Stimulated activated CD4-positive, alpha-beta T cell treated with anti-CD3 and anti-CD28 coated beads, Interleukin-1b, Interleukin-23, amount 100 ng/mL, for 48 hours (primary cell): ENCODE measurements at regions not wholly inside any gene's neighbourhood (a gene's known extent, or its start where the extent isn't known, plus 50 kb on each side); places are given as distances from the start of the nearest gene placed in this dataset.
"Not testable (repeated sequence)": the region's sequence is repeated elsewhere in the genome, so short reads cannot be mapped to it uniquely, and the experiment has no call there.

Source experiments
- DNase-seq: peaks from one replicate; pipeline ENCODE4 v3.0.0-alpha.2; 2020

DNA sequence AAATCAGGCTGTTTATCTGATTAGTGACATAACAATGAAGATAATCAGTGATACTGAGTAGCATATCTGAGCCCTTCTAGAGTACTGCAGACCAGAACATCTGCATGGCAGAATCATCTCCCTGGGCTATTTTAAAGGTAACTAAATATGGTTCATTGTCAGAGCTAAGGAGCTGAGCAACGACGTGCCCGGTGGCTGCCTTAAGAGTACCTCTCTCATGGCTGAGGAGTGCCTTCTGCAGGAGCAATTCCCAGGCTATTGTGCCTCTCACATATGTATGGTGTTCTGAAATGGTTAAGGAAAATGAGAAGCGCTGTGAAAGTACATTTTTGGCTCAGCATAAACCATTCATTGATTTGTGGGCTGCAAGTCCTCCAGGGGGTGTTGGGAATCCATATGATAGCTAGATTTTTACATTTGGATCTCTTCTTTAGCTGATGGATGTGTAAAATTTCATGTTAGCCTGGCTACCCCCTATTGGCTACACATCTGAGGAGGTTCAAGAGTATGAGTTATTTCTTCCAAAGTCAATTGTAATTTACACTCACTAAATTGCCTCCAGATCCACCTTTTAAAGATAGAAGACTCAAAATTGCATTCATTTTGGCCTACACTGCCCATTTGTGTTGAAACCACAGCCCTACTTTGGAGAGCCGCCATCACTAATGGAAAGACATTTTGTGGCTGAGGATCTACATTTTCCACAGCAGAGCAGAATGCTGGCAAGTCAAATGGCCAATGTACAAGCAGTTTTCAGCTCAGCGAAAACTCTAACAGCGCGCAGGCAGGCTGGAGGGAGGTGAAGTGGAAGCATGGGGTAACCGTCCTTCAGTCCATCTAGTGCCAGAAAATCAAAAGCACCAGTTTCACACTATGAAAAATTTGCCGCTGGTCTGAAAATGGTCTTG is 198.0 kb downstream of the SIM1 start:
- no peak for DNase-seq

DNA sequence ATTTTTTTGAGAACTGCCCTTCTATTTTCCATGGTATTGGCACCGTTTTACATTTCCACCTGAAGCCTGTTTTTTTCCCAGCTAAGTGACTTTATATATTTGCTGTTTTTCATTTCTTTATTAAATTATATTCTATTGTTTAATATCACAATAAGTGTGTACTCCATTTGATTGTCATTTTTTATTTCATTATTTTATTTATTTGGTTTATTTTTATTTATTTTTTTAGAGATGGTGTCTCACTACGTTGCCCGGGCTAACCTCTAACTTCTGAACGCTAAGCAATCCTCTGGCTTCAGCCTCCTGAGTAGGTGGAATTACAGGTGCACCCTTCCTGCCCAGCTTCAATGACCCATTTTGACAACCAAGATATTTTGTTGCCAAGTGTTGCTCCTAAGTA is 202.6 kb downstream of the SIM1 start:
- DNase-seq: no peak

DNA sequence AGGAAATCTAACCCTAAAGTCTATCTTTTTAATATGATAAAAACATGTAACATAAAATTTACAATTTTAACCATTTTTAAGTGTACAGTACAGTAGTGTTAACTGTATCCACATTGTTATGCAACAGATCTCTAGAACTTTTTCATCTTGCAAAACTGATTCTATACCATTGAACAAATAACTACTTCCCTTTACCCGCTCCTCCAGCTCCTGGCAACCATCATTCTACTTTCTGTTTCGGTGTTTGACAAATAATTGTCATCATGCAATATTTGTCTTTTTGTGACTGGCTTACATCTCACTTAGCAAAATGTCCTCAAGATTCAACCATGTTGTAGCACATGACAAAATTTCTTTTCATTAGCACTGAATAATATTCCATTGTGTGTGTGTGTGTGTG is 203.2 kb downstream of the SIM1 start:
- DNase-seq: no peak

DNA sequence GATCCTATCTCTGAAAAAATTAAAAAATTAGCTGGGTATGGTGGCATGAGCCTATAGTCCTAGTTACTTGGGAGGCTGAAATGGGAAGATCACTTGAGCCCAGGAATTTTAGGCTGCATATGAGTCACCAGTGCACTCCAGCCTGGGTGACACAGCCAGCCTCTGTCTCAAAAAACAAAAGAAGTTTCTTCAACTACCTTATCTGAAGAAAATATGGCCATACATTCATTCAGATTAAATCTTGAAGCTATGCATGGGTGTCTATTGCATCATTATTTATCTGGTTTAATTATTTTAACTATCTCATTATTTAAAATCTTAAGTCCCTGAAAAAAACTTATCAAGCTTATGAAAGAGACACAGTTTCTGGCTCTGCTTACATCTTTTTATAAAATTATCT is 204.1 kb downstream of the SIM1 start:
- no peak for DNase-seq

DNA sequence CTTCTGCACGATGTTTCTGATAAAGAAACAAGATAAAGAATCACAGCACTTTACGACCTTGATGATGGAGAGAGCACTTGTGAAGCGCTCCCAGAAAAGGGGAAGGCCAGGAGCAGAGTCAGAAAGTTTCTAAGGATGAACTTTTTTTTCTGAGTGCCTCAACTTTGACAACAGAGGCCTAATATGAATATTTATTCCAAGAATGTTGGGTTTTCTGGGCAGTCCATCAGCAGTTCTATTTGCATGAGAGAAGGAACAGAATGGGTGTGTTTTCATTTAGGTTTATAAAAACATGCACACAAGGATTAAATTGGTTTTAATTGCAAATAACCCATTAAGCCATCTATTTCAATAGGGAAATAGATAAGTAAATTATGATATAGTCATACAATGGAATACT is 204.9 kb downstream of the SIM1 start:
- DNase-seq: no peak

DNA sequence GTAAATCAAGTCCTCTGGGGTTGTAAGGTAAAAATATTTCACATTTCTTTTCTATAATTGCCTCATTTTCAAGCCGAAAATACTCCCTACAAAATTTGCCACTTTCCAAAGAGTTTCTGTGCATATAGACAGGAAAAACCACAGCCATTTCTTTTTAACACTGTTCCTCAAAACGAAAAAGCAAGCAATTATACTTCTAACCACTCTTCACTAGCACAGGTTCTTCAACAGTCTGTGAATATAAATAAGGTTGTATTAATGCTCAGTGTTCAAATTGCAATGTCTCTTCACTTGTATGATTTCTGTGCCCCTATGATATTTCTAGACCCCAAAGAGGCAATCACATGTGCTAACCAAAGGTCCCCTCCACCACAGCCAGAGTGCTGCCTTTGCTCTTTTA is 206.0 kb downstream of the SIM1 start:
- no peak for DNase-seq

DNA sequence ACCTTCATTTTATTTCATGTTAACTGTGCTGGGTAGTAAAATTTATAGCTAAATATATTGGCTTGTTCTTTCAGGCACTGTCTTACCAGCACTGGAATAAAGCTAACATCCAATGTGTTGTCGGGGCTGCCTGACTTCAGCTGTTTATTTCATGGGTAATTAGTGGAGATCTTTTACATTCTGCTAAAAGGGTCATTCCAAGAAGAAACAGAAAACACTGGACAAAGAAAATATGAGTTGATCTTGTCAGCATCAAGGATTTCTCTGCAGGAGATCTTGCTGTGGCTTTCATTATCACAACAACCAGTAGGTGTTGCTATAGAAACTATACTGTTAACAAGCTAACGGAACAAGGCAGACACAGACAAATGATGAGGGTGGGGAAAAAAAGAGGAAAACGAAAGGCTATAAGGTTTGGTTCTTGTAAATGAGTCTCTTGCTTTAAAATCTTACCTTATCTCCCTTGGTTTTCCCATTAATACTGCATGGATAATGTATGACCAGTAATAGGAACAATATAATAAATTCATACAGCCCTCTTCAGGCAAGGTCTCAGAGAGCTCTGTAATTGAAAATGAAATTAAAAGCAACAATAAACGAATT is 206.8 kb downstream of the SIM1 start:
- no peak for DNase-seq

DNA sequence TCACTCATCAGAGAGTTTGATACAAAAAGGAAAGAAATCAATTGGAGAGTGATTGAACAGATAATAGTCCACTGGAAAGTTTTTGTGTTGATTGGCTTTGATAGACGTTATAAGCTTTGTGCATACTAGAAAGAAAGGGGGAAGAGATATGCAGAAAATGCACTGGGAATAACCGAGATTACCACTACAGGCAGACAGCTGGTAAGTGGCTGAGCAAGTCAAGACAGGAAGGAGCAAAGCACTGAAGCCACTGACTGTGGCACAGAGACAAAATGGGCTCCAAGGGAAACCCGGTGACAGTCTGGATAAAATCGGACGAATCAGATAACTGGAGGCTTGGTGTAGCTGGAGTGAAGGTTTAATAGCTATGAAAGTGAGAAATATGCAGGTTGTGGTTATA is 209.0 kb downstream of the SIM1 start:
- DNase-seq: no peak

DNA sequence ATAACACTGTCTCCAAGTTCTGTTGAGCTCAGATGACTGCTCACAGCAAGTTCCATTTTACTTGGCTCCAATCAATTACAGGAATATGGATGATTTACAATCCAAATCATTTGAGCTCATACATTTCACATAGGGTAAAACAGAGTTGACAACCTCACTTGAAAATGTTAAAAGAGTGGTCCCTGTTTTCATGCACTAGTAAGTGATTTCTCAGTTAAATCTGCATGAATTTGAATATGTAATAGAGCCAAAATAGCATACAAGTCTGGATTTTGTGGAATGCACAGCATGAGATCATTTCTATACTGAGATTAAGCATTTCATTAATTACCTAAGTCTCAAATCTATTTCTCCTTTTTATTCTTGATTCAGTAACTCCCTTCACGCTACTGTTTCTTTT is 217.6 kb downstream of the SIM1 start:
- DNase-seq: no peak

DNA sequence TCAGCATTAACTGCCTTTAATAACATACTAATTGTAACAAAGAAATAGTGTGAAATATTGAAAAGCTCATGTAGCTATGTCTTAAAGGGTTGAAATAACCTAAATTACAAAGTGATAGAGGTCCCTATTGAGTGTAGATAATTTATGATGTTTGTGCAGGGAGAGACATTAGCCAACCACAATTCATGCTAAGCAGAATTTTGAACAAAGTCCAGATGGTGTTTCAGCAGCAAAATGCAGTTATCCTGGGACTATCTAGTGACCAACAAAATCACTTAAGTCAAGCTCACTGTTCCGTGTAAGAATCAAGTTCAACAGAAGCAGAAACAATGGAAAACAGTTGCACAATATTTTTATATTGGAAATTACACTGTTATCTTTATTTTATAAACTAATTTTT is 218.5 kb downstream of the SIM1 start:
- DNase-seq: no peak

DNA sequence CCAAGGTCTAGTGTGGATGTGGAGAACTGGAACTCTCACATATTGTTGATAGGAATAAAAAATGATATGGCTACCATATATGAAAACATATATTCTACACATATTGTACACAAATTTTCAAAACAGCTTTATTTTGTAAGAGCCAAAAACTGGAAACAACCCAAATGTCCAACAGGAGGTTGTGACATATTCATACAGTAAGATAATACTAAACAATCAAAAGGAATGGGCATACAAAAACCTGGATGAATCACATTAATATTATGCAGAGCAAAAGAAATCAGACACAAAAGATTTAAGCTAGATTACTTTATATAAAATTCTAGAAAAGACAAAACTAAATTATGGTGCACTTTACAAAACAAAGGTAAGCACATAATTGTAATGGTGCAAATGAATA is 223.9 kb downstream of the SIM1 start:
- DNase-seq: no peak

DNA sequence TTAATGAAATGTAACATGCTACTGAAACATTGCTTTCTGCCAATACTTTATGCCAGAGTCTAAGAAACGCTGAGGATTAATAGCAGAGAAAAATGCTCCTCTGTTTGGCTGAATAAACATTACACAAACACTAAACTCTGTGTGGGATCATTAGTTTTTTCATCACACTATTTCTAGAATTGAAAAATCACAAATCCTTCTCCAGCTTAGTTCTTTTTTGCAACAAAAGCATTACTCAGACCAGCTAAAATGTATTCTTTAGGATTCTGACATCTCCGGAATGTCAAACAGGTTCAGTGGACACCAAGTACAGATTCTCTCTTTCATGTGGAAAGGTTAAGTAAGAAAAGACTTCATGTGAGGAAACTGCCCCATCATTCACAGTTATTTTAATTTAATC is 226.9 kb downstream of the SIM1 start:
- DNase-seq: no peak

DNA sequence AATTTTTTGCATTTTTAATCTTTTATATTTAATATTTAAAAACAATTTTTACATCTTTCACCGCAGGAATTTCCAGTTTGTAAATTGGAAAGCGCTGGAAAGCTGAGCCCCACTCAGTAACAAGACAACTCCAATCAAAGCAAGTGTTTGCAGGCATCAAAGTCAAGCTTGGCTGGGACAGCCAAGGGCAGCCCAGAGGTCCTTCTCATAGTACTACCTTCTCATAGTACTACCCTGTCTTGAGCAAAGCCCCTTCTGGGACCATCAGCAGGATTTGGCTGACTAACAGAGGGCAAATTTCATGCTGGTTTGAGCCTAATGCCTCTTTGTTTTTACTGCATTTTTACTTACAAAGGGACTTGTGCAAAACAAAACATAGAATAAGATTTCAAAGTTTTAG is 228.3 kb downstream of the SIM1 start:
- no peak for DNase-seq

DNA sequence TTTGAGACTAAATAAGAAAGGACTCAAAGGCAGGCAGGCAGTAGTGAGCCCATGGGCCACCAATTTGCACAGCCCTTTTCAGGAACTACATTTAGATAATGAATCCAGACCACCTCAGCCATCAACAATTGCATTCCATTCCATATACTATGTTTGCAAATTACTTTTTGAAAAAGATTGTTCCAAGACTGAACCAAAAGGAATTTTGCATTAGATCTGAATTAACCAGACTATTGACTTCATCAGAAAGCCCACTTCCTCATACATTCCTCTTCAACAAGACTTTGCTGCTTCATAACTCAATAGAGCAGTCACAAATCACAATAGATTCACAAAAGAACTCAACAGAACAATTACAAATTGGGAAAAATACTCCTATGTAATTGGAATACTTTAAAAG is 229.1 kb downstream of the SIM1 start:
- DNase-seq: no peak

DNA sequence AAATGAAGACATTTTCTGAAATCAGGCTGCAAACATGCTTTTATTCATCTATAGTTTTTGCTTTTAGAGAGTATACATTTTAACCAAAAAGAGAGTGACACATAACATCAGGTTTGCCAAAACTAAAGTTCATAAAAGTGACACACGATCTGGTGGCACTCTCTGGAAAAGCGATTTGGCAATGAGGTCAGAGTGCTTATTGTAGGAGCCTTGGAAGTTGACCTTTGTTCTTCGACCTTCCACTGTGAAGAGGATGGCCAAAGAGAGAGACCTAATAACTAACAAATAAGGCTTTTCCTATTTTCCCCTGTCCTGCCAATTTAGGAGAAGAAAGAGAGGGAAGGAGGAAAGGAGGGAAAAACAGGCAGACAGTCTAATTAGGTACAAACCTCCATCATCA is 230.1 kb downstream of the SIM1 start:
- no peak for DNase-seq

DNA sequence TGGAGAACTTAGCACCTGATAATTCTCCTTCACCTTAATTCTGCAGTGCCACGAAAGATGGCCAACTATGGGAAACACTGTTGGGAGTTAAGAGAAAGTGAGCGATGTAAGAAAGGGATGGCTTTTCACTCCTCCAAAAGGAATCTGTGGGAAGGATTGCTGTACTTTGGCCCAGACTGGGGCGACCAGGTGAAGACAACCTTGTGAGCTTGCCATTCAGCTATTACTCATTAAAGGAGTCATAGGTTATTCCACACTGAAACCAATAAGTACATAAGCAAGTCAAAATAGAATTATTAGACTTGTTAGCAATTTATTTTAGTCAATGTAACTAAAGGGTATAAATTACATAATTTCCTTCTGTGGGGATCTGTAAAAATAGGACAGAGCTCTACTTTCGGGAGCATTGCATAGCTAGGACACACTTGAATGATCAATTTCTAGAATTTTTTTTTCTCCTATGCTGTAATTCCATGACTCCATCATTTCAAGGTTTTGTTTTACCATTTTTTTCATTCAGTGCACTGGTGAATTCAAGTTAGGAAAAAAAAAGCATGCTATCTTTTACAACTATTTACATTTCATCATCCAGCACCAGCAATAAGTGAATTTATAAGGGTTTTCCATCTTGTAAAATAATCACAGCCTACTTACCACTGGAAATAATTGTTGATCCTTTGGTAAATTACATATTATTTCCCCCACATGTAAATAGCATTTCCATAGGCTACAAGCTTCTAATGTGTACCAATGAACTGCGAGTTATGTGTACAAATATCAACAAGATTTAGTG is 231.7 kb downstream of the SIM1 start:
- no peak for DNase-seq

DNA sequence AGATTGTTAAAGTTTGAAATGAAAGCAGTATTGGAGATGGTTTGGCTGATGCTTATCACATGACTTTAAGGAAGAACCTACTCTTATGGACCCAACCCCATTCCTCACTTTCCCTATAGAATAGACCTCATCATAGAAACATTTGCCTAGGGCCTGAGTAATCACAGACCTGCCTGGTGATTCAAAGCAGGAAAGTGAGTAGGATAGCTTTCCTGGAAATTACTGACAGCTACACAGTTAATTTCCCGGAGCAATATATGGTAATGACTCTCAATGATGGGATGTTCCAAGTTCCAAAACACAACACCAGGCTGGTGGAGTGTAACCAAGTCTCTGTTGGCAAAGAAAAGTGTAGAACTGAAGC is 233.8 kb downstream of the SIM1 start:
- DNase-seq: no peak

DNA sequence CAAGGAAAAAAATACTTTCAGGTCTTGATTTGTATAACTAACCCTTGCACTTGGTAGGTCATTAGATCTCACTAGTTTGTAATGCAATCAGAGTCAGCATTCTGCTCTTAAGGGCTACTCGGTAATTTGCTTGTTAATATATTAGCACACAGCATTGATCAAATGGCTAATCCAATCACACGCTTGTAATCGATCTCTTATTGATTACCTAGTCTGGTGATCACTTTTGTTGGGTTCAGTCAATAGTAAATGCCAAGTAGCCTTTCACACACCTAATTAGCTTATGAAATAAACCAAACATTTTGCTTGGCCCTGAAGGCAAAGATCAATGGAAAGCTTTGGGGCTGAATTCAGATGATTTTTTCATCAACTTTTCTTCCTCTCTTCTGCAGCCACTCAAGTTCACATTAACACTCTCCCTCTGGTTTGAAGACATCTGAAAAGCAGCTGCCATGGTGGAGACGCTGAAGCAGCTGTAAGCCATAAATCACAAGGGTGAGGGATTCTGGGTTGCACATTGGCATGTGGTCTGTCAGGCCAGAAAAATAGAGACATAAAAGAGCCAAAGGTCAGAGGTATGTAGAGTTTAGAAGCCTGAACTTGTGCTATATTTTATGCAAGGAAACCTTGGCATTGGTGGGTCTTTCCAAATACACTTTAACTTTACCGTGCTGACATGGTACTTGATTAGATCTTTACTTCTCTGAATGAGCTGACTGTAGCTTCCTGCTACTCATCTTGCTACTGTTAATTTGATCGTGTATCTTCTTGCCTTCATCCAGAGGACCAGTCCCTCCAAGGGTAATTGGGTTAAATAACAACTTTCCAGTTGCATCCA is 234.4 kb downstream of the SIM1 start:
- DNase-seq: no peak

DNA sequence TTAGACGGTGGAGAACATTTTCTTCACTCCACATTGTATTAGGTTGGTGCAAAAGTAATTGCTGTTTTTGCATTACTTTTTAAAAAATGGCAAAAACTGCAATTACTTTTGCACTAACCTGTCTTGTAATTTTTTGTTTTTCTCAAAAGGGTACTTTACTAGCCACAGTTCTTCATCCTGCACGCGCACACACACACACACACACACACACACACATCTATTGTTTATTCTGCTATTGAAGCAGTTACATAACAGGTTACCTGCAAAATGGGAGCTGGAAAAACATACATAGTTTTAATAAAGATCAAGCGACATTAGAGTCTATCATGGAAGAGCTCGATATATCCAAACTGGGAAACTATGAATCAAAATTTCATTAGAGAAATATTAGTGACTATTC is 235.2 kb downstream of the SIM1 start:
- DNase-seq: no peak

DNA sequence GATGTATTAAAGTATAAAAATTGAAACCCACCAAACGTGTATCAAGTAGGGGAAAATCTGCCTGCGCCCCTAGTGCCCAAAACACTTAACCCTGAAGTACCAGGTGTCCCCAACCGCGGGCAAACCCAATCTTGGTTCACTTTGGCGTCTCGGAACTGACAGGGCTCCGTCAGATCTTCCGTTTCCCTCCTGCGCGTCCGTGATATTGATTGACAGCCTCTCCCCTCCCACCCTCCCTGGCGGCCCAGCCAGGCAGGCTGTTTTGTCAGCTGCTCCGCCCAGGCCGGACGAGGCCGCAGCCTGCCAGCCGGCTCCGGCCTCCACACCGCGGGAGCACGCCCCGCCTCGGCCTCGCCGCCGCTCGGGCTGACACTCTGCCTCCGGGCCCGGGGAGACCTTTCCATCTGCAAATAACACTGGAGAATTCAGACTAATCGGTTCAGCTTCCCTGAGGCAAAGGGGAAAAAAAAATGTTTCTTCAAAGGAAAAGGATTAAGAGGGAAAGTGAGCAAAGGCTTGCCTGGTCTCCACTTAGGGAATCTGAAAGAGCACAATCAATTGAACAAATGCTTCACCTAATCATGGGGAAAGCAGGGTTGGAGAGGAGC is 234.9 kb upstream of the MCHR2 start:
- peak; percentile 50 for DNase-seq

DNA sequence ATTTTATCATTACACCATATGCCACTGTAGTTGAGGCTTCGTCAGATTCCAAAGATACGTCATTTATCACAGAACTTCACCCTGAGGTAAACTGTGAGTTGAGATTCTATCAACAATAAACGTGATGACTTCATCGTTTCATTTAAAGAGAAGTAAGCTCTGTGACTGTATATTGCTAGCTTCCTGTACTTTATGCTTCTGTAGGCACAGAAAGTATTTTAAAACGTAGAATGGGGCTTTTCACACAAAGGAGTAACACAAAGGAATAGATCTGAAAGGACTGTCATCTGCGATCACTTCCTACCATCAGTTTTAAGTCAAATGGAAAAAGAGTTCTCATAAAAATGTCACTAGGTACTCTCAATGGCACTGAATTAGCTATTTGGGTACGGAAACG is 234.4 kb upstream of the MCHR2 start:
- DNase-seq: no peak

DNA sequence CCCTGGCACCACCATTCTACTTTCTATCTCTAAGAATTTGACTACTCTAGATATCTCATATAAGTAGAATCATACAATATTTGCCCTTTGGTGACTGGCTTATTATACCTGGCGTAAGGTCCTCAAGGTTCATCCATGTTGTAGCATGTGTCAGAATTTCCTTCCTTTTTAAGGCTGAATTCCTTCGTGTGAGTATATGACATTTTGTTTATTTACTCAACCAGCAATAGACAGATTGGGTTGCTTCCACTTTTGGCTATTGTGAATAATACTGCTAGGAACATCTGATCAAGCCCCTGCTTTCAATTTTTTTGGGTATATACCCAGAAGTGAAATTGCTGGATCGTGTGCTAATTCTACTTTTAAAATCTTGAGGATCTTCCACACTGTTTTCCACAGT is 232.8 kb upstream of the MCHR2 start:
- no peak for DNase-seq

DNA sequence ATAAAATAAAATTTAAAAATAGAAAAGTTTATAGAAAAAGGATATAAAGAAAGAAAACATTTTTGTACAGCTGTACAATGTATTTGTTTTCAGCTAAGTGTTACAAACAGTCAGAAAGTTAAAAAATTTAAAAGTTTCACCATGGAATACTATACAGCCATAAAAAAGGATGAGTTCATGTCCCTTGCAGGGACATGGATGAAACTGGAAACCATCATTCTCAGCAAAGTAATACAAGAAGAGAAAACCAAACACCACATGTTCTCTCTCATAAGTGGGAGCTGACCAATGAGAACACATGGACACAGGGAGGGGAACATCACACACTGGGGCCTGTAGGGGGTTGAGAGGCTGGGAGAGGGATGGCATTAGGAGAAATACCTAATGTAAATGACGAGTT is 229.9 kb upstream of the MCHR2 start:
- DNase-seq: not testable (repeated sequence)
